ENCODE measurements at regions not wholly inside any gene's neighbourhood (a gene's known extent, or its start where the extent isn't known, plus 50 kb on each side); places are given as distances from the start of the nearest gene placed in this dataset.
"Not testable (repeated sequence)": the region's sequence is repeated elsewhere in the genome, so short reads cannot be mapped to it uniquely, and the experiment has no call there.

GRCh38 chr6:165770397-165771082 is 107.5 kb upstream of the PDE10A start:
- DNase-seq (ENCODE audit: low spot score in 2 of 2), result no peak
- intact Hi-C loops (cut with DNase I; ENCODE audit: low total_unique reads), result no loop called here
- 77 to 84% methylated on average over 14 of the region's 14 CpGs for WGBS, 2 donors
- no peak overlapping the region for H3K4me3 ChIP-seq (ENCODE audit: low read depth, poor library complexity, severe bottlenecking)
- TF ChIP-seq, protein P1, sequence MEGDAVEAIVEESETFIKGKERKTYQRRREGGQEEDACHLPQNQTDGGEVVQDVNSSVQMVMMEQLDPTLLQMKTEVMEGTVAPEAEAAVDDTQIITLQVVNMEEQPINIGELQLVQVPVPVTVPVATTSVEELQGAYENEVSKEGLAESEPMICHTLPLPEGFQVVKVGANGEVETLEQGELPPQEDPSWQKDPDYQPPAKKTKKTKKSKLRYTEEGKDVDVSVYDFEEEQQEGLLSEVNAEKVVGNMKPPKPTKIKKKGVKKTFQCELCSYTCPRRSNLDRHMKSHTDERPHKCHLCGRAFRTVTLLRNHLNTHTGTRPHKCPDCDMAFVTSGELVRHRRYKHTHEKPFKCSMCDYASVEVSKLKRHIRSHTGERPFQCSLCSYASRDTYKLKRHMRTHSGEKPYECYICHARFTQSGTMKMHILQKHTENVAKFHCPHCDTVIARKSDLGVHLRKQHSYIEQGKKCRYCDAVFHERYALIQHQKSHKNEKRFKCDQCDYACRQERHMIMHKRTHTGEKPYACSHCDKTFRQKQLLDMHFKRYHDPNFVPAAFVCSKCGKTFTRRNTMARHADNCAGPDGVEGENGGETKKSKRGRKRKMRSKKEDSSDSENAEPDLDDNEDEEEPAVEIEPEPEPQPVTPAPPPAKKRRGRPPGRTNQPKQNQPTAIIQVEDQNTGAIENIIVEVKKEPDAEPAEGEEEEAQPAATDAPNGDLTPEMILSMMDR (IDR thresholded peaks at IDR 0.05), result no peak
- no peak for TF ChIP-seq POLR2A (IDR thresholded peaks at IDR 0.05)

GRCh38 chr6:165769884-165770283 is 106.8 kb upstream of the PDE10A start:
- no peak overlapping the region for H3K4me3 ChIP-seq (ENCODE audit: low read depth, poor library complexity, severe bottlenecking)
- DNase-seq (ENCODE audit: low spot score in 2 of 2), result no peak
- intact Hi-C loops (cut with DNase I; ENCODE audit: low total_unique reads), result no loop called here
- whole genome bisulfite sequencing, 2 donors, result 54 to 59% methylated on average over 3 of the region's 3 CpGs
- TF ChIP-seq POLR2A (IDR thresholded peaks at IDR 0.05), result no peak

GRCh38 chr6:165769401-165769800 is 106.4 kb upstream of the PDE10A start:
- H3K4me3 ChIP-seq (ENCODE audit: low read depth, poor library complexity, severe bottlenecking), result no peak overlapping the region
- intact Hi-C loops (cut with DNase I; ENCODE audit: low total_unique reads), result no loop called here
- TF ChIP-seq, protein P1 (IDR thresholded peaks at IDR 0.05), result no peak
- TF ChIP-seq POLR2A (IDR thresholded peaks at IDR 0.05), result no peak
- no peak for DNase-seq (ENCODE audit: low spot score in 2 of 2)
- 44 to 52% methylated on average over 5 of the region's 5 CpGs for WGBS, 2 donors

GRCh38 chr6:165768961-165769360 is 105.9 kb upstream of the PDE10A start:
- intact Hi-C loops (cut with DNase I; ENCODE audit: low total_unique reads), result no loop called here
- H3K4me3 ChIP-seq (ENCODE audit: low read depth, poor library complexity, severe bottlenecking), result no peak overlapping the region
- 51 to 64% methylated on average over 1 of the region's 1 CpG for WGBS, 2 donors
- DNase-seq (ENCODE audit: low spot score in 2 of 2), result no peak
- TF ChIP-seq, protein P1 (IDR thresholded peaks at IDR 0.05), result no peak
- TF ChIP-seq POLR2A (IDR thresholded peaks at IDR 0.05), result no peak

DNA sequence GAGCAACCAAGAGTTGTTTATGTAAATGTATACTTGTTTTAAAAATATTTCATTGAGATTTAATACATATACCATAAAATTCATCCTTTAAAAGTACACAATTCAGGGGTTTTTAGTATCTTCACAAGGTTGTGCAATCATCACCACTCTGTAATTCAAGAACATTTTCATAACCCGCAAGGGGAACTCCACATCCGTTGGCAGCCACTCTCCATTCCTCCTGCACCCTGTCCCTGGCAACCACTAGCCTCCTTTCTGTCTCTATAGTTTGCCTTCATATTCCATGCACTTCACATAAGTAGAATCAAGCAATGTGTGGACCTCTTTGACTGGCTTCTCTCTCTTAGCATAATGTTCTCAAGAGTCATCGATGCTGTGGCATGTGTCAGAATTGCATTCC is 104.2 kb upstream of the PDE10A start:
- H3K4me3 ChIP-seq (ENCODE audit: low read depth, poor library complexity, severe bottlenecking), result no peak overlapping the region
- no peak for DNase-seq (ENCODE audit: low spot score in 2 of 2)
- intact Hi-C loops (cut with DNase I; ENCODE audit: low total_unique reads), result no loop called here
- TF ChIP-seq, protein P1 (IDR thresholded peaks at IDR 0.05), result no peak
- TF ChIP-seq POLR2A (IDR thresholded peaks at IDR 0.05), result no peak
- WGBS, 2 donors, result 48 to 89% methylated on average over 3 of the region's 3 CpGs

- WGBS, 2 donors, result 45 to 54% methylated on average over 4 of the region's 4 CpGs
- no peak for DNase-seq (ENCODE audit: low spot score in 2 of 2)
- TF ChIP-seq POLR2A (IDR thresholded peaks at IDR 0.05), result no peak
- intact Hi-C loops (cut with DNase I; ENCODE audit: low total_unique reads), result no loop called here
- H3K4me3 ChIP-seq (ENCODE audit: low read depth, poor library complexity, severe bottlenecking), result no peak overlapping the region
Measured at GRCh38 chr6:165766457-165766856, 103.4 kb upstream of the PDE10A start.

DNA sequence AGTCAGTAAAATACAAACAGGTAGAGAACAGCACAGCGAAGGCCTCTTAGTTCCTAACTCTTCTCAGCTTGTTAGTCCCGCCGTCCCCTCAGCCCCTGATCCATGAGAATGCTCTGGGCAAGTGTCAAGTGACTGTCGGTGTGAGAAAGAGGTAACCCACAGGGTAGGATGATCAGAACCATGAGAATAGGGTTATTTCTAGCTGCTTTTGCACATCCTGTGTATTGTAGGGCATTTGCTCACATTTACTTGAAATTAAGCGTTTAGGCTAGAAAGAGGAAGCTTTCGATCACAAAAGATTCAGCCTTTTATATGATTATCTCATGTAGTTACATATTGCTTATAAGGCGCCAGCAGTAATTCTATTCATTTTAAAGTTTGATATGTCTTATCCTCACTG is 103.0 kb upstream of the PDE10A start:
- 82% methylated on average over 7 of the region's 7 CpGs for WGBS, 2 donors
- H3K4me3 ChIP-seq (ENCODE audit: low read depth, poor library complexity, severe bottlenecking), result no peak overlapping the region
- TF ChIP-seq POLR2A (IDR thresholded peaks at IDR 0.05), result no peak
- TF ChIP-seq, protein P1 (IDR thresholded peaks at IDR 0.05), result no peak
- intact Hi-C loops (cut with DNase I; ENCODE audit: low total_unique reads), result no loop called here
- no peak for DNase-seq (ENCODE audit: low spot score in 2 of 2)

DNA sequence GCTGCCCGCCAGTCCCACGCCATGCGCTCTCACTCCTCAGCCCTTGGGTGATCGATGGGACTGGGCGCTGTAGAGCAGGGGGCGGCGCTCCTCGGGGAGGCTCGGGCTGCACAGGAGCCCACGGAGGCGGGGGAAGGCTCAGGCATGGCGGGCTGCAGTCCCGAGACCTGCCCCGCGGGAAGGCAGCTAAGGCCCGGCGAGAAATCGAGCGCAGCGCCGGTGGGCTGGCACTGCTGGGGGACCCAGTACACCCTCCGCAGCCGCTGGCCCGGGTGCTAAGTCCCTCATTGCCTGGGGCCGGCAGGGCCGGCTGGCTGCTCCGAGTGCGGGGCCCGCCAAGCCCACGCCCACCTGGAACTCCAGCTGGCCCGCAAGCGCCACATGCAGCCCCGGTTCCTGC is 102.2 kb upstream of the PDE10A start:
- H3K4me3 ChIP-seq (ENCODE audit: low read depth, poor library complexity, severe bottlenecking); DNase-seq (ENCODE audit: low spot score in 2 of 2); intact Hi-C loops (cut with DNase I; ENCODE audit: low total_unique reads): not testable (repeated sequence)
- 92 to 95% methylated on average over 7 to 29 of the region's 33 CpGs for WGBS, 2 donors

Measured in lower leg skin (tissue), 4 donors.